Activated naive CD8-positive, alpha-beta T cell treated with anti-CD3 and anti-CD28 coated beads, Interleukin-2, amount 50 U/mL, for 16 hours (primary cell): ENCODE measurements at regions not wholly inside any gene's neighbourhood (a gene's known extent, or its start where the extent isn't known, plus 50 kb on each side); places are given as distances from the start of the nearest gene placed in this dataset.
"Not testable (repeated sequence)": the region's sequence is repeated elsewhere in the genome, so short reads cannot be mapped to it uniquely, and the experiment has no call there.

Source experiments
- DNase-seq: peaks from one replicate; pipeline ENCODE4 v3.0.0-alpha.2; 2020; ENCODE audit warnings: low read depth, low spot score

GRCh38 chr1:224533517-224533916, 82.6 kb upstream of the CNIH3 start:
- no peak for DNase-seq

- DNase-seq: no peak
These were observed 81.4 kb upstream of the CNIH3 start for GRCh38 chr1:224534731-224535130.

GRCh38 chr1:224535641-224536040, 80.5 kb upstream of the CNIH3 start:
- DNase-seq: no peak

GRCh38 chr1:224539971-224540370, 76.1 kb upstream of the CNIH3 start:
- no peak for DNase-seq

GRCh38 chr1:224540535-224540934, 75.6 kb upstream of the CNIH3 start:
- no peak for DNase-seq

GRCh38 chr1:224541072-224541790, 74.9 kb upstream of the CNIH3 start:
- no peak for DNase-seq

GRCh38 chr1:224541901-224542630, 74.1 kb upstream of the CNIH3 start:
- no peak for DNase-seq

- DNase-seq: no peak
These were observed 73.2 kb upstream of the CNIH3 start for GRCh38 chr1:224542783-224543440.

GRCh38 chr1:224543453-224543852, 72.7 kb upstream of the CNIH3 start:
- no peak for DNase-seq

- DNase-seq: no peak
These were observed 71.6 kb upstream of the CNIH3 start for GRCh38 chr1:224544346-224545110.

GRCh38 chr1:224545571-224545970, 70.5 kb upstream of the CNIH3 start:
- no peak for DNase-seq

GRCh38 chr1:224548676-224549075, 67.4 kb upstream of the CNIH3 start:
- DNase-seq: no peak

GRCh38 chr1:224551189-224551588, 64.9 kb upstream of the CNIH3 start:
- not testable (repeated sequence) for DNase-seq

- DNase-seq: no peak
These were observed 62.1 kb upstream of the CNIH3 start for GRCh38 chr1:224554056-224554455.

- no peak for DNase-seq
These were observed 61.4 kb upstream of the CNIH3 start for GRCh38 chr1:224554620-224555259.

- no peak for DNase-seq
These were observed 57.2 kb upstream of the CNIH3 start for GRCh38 chr1:224558904-224559303.

- DNase-seq: no peak
These were observed 56.0 kb upstream of the CNIH3 start for GRCh38 chr1:224559981-224560728.

- not testable (repeated sequence) for DNase-seq
These were observed 53.2 kb upstream of the CNIH3 start for GRCh38 chr1:224562881-224563280.

- DNase-seq: no peak
These were observed 52.5 kb upstream of the CNIH3 start for GRCh38 chr1:224563666-224564065.

- DNase-seq: no peak
These were observed 51.5 kb upstream of the CNIH3 start for GRCh38 chr1:224564454-224565084.
